Upper lobe of left lung (tissue), 4 donors: ENCODE measurements at regions not wholly inside any gene's neighbourhood (a gene's known extent, or its start where the extent isn't known, plus 50 kb on each side); places are given as distances from the start of the nearest gene placed in this dataset.

Experiments used
- CTCF ChIP-seq, 6 experiments: fragments of 450-650 bp in 4 of 6; fragments of 200-600 bp in 2 of 6; sonication (generic) in 2 of 6; IDR thresholded peaks; one replicate each; pipeline ENCODE4 v1.5.1; 2016 to 2019; ENCODE audit warnings: antibody characterized with exemption in 6 of 6
- POLR2A ChIP-seq, 4 donors: fragments of 450-650 bp; IDR thresholded peaks; one replicate each; pipeline ENCODE4 v1.5.1; 2016 to 2017; ENCODE audit warnings: antibody characterized with exemption in 4 of 4, mild to moderate bottlenecking in 2 of 4

DNA sequence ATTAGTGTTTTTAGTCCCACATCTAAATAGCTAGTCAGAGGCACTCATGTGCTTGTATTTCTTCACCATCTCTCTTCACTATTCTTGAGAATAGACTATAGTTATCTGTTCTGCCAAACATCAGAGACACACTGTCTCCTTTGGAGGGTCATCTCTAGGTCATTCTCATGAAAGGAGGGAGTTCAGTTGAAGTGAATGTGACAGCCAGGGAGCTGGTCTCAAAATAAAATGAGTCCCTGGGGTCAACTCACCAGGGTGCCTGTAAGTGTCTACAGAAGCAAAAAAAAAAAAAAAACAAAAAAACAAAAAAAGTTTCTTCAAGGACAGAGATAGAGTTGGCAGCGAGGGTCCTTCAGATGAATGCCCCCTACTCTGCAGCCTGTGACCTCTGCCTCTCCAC, 171.0 kb downstream of the ID4 start:
- TF ChIP-seq CTCF (IDR thresholded peaks at IDR 0.05) (no peak), POLR2A (IDR thresholded peaks at IDR 0.05) (no peak)
